MM.1S (cell line): ENCODE measurements at regions not wholly inside any gene's neighbourhood (a gene's known extent, or its start where the extent isn't known, plus 50 kb on each side); places are given as distances from the start of the nearest gene placed in this dataset.

Experiments used
- DNase-seq: peaks from one replicate; pipeline ENCODE4 v3.0.0-alpha.2; 2015
- H2AFZ ChIP-seq: fragments of 300-600 bp; sonication (generic); 2 replicates; pipeline ENCODE4 v1.6.0; 2016; ENCODE audit warnings: antibody characterized with exemption, low read length
- H3F3A ChIP-seq: fragments of 300-600 bp; sonication (generic); 2 replicates; pipeline ENCODE4 v1.6.1; 2016; ENCODE audit warnings: mild to moderate bottlenecking, antibody characterized with exemption, low read length, moderate library complexity, mixed read lengths; ENCODE audit not compliant: insufficient read depth
- H3K27ac ChIP-seq: fragments of 300-600 bp; sonication (generic); 2 replicates; pipeline ENCODE4 v1.5.1; 2016; ENCODE audit warnings: mild to moderate bottlenecking, low read length
- H3K27me3 ChIP-seq: fragments of 300-600 bp; sonication (generic); replicated peaks from 2 replicates; pipeline ENCODE4 v1.6.0; 2016; ENCODE audit warnings: low read length; ENCODE audit not compliant: insufficient read depth
- H3K36me3 ChIP-seq: fragments of 300-600 bp; sonication (generic); replicated peaks from 2 replicates; pipeline ENCODE4 v1.6.1; 2016; ENCODE audit warnings: mild to moderate bottlenecking, low read length, mixed read lengths; ENCODE audit not compliant: insufficient read depth
- H3K4me1 ChIP-seq: fragments of 300-600 bp; sonication (generic); 2 replicates; pipeline ENCODE4 v1.6.1; 2016; ENCODE audit warnings: low read length, mixed read lengths
- H3K4me2 ChIP-seq: fragments of 300-600 bp; sonication (generic); 2 replicates; pipeline ENCODE4 v1.6.0; 2016; ENCODE audit warnings: low read depth, low read length
- H3K4me3 ChIP-seq: fragments of 300-600 bp; sonication (generic); 2 replicates; pipeline ENCODE4 v1.5.1; 2016; ENCODE audit warnings: low read length, mixed read lengths
- H3K79me2 ChIP-seq: fragments of 300-600 bp; sonication (generic); 2 replicates; pipeline ENCODE4 v1.6.1; 2016; ENCODE audit warnings: mixed run types, low read length, mixed read lengths
- H3K9ac ChIP-seq: fragments of 300-600 bp; sonication (generic); 2 replicates; pipeline ENCODE4 v1.6.1; 2016; ENCODE audit warnings: low read length, mixed read lengths
- H3K9me2 ChIP-seq: fragments of 300-600 bp; sonication (generic); replicated peaks from 2 replicates; pipeline ENCODE4 v1.6.1; 2016; ENCODE audit warnings: mild to moderate bottlenecking, low read length, mixed read lengths; ENCODE audit not compliant: insufficient read depth
- H3K9me3 ChIP-seq: fragments of 300-600 bp; sonication (generic); replicated peaks from 2 replicates; pipeline ENCODE4 v1.6.1; 2016; ENCODE audit warnings: mild to moderate bottlenecking, low read length, mixed read lengths; ENCODE audit not compliant: insufficient read depth
- H4K20me1 ChIP-seq: fragments of 300-600 bp; sonication (generic); 2 replicates; pipeline ENCODE4 v1.6.1; 2016; ENCODE audit warnings: mild to moderate bottlenecking, low read length, moderate library complexity, mixed read lengths; ENCODE audit not compliant: insufficient read depth
- EZH2 ChIP-seq: fragments of 300-600 bp; sonication (generic); optimal IDR thresholded peaks from 2 replicates; pipeline ENCODE3; 2017; ENCODE audit warnings: low read depth, mild to moderate bottlenecking, antibody characterized with exemption, low read length, mixed read lengths
- EZH2phosphoT487 ChIP-seq: fragments of 300-600 bp; sonication (generic); IDR thresholded peaks from 2 replicates; pipeline ENCODE4 v1.6.1; 2018; ENCODE audit warnings: antibody characterized with exemption, low read length
- TF ChIP-seq, protein P1 (sequence below): fragments of 300-600 bp; sonication (generic); IDR thresholded peaks from 2 replicates; pipeline ENCODE4 v1.5.1; 2016; ENCODE audit warnings: antibody characterized with exemption, low read length, mixed read lengths

DNA sequence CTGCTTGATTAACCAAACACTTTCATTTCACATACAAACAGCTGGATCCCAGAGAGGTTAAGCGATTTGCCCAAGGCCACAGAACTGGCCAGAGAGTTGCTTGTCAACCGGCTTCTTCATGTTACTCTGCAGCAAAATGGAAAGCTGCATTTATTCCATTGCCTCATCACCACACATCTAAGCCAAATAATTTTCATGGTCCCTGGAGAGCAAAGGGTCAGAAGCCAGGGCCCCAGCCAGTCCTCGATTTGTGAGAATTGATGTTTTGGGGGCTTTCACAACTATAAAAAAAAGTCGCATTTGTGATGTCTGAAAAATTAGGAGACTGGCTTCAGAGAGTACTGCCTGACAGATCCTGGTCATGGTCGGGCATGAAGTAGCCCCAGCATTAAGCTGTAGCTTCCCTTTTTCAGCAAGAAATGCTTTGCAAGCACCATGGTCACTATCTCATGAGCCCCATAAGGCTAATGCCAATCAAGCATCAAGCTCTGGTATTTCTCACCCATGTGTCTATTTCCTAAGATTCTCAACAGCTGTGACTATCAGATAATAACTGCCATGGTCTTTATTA is 95.8 kb downstream of the BANF2 start:
- Histone ChIP-seq H3K27me3 (no peaks in the 10 kb centered on the region), H3K27ac (no peak overlapping the region), H3K4me3 (no peak overlapping the region), H4K20me1 (no peaks in the 10 kb centered on the region), H3K4me2 (no peak overlapping the region), H3K9ac (no peak overlapping the region), H3K79me2 (no peaks in the 10 kb centered on the region), H3K36me3 (no peaks in the 10 kb centered on the region), H3K4me1 (peaks cover 14% of the 10 kb centered on the region), H3F3A (no peaks in the 10 kb centered on the region), H3K9me3 (no peaks in the 10 kb centered on the region), H3K9me2 (no peaks in the 10 kb centered on the region), H2AFZ (no peak overlapping the region)
- no peak for DNase-seq
- TF ChIP-seq EZH2, result no peak
- no peak for TF ChIP-seq EZH2phosphoT487
- TF ChIP-seq, protein P1, sequence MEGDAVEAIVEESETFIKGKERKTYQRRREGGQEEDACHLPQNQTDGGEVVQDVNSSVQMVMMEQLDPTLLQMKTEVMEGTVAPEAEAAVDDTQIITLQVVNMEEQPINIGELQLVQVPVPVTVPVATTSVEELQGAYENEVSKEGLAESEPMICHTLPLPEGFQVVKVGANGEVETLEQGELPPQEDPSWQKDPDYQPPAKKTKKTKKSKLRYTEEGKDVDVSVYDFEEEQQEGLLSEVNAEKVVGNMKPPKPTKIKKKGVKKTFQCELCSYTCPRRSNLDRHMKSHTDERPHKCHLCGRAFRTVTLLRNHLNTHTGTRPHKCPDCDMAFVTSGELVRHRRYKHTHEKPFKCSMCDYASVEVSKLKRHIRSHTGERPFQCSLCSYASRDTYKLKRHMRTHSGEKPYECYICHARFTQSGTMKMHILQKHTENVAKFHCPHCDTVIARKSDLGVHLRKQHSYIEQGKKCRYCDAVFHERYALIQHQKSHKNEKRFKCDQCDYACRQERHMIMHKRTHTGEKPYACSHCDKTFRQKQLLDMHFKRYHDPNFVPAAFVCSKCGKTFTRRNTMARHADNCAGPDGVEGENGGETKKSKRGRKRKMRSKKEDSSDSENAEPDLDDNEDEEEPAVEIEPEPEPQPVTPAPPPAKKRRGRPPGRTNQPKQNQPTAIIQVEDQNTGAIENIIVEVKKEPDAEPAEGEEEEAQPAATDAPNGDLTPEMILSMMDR, result no peak

DNA sequence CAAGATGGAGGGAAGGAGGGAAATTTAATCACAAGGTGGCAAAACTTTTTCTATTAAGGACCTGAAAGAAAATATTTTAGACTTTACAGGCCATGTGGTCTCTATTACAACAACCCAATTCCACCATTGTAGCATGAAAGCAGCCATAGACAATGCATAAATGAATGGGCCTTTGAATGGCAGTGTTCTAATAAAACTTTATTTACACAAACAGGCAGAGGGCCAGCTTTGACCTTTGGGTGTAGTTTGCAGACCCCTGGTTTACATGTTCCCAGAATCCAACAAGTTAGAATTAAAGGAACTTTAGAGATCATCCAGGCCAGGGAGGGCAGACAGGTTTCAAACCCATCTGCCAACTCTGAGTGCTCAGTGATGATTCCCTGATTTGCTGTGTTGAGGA is 95.2 kb downstream of the BANF2 start:
- Histone ChIP-seq H3F3A (no peaks in the 10 kb centered on the region), H3K9me2 (no peaks in the 10 kb centered on the region), H3K9ac (no peak overlapping the region), H3K4me1 (peaks cover 14% of the 10 kb centered on the region), H3K36me3 (no peaks in the 10 kb centered on the region), H4K20me1 (no peaks in the 10 kb centered on the region), H3K27ac (no peak overlapping the region), H2AFZ (no peak overlapping the region), H3K27me3 (no peaks in the 10 kb centered on the region), H3K4me2 (no peak overlapping the region), H3K79me2 (no peaks in the 10 kb centered on the region), H3K9me3 (no peaks in the 10 kb centered on the region), H3K4me3 (no peak overlapping the region)
- no peak for DNase-seq
- TF ChIP-seq, protein P1, result no peak
- TF ChIP-seq EZH2phosphoT487 (no peak), EZH2 (no peak)

DNA sequence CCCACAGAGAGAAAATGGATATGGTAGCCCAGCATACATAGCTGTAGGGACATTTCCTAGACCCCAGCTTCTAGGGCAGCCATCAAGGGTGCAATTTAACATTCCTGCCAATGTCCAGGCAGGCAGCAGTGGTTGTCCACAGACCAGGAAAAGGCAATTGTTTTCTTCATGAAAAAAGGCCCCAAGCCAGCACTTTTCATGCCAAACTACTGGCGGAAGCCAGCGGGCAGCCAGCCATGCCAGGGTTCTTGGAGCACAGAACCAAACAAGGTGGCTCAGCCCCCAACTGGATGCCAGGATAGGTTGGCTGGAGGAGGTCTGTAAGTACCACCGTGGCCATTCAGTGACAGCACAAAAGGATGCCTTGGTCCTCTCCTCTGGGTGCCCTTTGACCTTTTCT is 94.6 kb downstream of the BANF2 start:
- Histone ChIP-seq H3K79me2 (no peaks in the 10 kb centered on the region), H3K4me1 (peaks cover 14% of the 10 kb centered on the region)

More for the DNA sequence above, 94.6 kb downstream of the BANF2 start:
- no peak for DNase-seq
- Histone ChIP-seq H4K20me1 (no peaks in the 10 kb centered on the region), H3K36me3 (no peaks in the 10 kb centered on the region), H3K9ac (no peak overlapping the region), H3K27me3 (no peaks in the 10 kb centered on the region), H3K4me3 (no peak overlapping the region), H2AFZ (no peak overlapping the region), H3K27ac (no peak overlapping the region), H3K9me2 (no peaks in the 10 kb centered on the region), H3F3A (no peaks in the 10 kb centered on the region), H3K9me3 (no peaks in the 10 kb centered on the region), H3K4me2 (no peak overlapping the region)
- TF ChIP-seq EZH2, result no peak
- TF ChIP-seq EZH2phosphoT487, result no peak
- TF ChIP-seq, protein P1, result no peak
